TTC549 (cell line): ENCODE measurements at regions not wholly inside any gene's neighbourhood (a gene's known extent, or its start where the extent isn't known, plus 50 kb on each side); places are given as distances from the start of the nearest gene placed in this dataset.
"Not testable (repeated sequence)": the region's sequence is repeated elsewhere in the genome, so short reads cannot be mapped to it uniquely, and the experiment has no call there.

Experiments
- FAIRE-seq: peaks from 2 replicates; lab custom pipeline; 2012; peaks lifted over from hg19 to GRCh38; lab: Jason Lieb, UNC

DNA sequence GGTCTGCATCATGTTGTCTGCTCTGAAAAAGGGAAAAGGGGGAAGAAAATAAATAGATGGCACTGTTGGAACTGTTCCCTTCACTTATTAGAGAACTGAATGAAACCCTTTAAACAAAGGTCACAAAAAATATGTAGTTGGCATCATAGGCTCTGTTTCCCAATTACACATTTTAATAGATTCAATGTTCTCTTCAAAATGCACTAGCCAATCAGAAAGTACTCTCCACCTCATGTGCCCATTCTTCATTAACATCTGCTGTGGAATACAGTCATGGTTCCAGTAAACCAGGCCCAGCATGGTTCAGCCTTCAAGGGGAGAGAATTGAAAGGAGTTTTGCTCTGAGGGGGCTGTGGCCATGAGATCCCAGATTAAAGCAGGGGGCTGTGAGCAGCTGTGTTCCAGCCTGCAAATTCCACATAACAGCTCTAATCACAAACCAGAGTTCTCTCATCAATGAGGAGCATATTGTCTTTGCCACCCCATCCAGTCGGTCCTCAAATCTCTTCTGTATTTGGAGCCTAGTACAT, 165.9 kb upstream of the CREB1 start:
- FAIRE-seq: no peak

DNA sequence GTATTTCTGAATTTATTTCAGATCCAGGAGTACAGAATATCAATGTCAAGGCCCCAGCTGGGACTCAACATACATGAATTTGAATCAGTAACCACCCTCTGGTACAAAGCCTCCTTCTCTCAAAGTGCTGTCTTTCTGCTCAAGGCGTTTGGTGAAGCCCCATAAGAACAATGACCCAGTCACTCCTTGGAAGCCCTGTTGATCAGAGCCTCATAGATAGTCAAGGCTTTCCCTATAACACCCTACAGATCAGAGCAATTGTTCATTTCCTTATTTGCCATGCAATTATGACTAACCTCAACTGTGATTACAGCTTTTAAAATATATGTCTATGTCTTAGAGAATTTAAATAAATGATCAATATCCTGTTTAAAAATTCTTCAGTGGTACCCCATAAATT, 159.1 kb upstream of the CREB1 start:
- no peak for FAIRE-seq

DNA sequence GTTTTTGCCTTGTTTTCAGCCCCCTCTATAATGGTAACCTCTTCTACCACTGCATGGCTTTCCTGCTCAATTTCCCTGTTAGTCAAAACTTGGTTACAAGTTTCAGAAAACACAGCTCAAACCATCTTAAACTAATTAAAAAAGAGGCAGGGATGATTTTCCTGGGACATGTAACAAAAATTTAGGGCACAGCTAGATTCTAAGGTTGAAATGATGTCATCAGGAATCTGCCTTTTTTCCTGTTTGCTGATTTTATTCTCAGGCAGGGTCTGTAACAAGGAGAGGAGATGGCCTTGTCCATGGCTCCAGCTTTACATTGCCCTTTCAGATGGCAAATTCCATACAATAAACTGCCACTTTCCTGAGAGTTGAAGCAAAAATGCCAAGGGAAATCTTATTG, 157.9 kb upstream of the CREB1 start:
- no peak for FAIRE-seq

DNA sequence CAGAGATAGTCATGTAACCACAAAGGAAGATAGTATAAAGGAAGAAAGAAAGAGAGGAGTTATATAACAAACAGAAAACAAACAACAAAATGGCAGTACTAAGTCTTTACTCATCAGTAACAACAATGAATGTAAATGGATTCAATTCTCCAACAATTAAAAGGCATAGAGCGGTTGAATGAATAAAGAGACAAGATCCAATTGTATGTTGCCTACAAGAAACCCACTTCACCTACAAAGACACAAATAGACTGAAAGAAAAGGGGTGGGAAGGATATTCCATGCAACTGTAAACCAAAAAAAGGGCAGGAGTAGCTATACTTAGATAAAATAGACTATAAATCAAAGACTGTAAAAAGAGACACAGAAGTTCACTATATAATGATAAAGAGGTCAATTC, 157.3 kb upstream of the CREB1 start:
- FAIRE-seq: no peak

DNA sequence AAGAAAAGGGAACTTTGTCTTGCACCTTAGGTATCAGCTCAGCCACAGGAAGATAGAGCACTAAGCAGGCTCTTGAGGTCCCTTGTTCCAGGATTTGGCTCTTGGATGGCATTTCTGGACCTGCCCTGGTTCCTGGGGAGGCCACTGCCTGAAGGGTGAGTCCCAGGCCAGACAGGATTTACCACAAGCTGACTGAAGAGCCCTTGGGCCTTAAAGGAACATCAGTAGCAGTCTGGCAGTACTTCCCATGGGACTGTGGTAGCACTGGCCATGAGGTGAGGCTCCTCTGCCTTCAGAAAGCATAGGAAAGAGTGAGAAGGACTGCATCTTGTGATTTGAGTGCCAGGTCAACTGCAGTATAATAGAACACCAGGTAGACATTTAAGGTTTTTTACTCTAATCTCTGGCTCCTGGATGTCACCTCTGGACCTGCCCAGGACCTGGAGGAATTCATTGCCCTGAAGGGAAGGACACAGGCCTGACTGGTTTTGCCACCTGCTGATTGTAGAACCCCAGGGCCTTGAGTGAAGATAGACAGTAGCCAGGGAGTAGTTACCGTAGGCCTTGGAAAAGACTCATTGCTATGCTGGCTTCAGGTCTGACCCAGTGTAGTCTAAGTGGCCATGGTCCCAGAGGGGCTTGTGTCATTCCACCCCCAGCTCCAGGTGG, 154.4 kb upstream of the CREB1 start:
- no peak for FAIRE-seq

DNA sequence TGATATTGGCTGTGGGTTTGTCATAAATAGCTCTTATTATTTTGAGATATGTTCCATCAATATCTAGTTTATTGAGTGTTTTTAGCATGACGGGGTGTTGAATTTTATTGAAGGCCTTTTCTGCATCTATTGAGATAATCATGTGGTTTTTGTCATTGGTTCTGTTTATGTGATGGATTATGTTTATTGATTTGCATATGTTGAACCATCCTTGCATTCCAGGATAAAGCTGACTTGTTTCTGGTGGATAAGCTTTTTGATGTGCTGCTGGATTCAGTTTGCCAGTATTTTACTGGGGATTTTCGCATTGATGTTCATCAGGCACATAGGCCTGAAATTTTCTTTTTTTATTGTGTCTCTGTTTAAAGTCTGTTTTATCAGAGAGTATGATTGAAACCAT, 151.1 kb upstream of the CREB1 start:
- not testable (repeated sequence) for FAIRE-seq

DNA sequence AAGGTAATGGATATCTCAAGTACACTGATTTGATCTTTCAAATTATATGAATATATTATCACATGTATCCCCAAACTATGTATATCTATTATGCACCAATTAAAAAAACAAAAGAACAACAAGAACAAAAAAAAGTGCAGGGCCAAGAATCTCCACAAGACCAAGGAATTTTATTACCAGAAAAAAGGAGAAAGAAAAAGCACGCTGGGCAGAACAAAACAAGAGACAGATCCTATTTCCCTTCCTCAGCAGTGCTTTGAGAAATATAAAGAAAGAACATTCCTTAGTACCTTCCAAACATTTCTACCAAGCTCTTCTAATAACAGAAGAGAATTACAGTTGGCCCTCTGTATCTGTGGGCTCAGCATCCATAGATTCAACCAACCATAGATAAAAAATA, 144.7 kb upstream of the CREB1 start:
- no peak for FAIRE-seq

DNA sequence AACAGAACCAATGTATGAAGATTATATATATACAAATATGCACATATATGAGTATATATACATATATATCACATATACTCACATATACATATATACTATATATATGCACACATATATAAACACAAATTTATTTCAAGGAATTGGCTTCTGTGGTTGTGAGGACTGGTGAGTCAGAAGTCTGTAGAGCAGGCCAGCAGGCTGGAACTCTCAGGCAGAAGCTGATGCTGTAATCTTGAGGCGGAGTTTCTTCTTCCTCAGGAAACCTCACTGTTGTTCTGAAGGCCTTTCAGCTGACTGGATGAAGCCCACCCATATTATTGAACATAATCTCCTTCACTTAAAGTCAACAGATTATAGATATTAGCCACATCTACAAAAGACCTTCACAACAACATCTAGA, 143.9 kb upstream of the CREB1 start:
- no peak for FAIRE-seq

DNA sequence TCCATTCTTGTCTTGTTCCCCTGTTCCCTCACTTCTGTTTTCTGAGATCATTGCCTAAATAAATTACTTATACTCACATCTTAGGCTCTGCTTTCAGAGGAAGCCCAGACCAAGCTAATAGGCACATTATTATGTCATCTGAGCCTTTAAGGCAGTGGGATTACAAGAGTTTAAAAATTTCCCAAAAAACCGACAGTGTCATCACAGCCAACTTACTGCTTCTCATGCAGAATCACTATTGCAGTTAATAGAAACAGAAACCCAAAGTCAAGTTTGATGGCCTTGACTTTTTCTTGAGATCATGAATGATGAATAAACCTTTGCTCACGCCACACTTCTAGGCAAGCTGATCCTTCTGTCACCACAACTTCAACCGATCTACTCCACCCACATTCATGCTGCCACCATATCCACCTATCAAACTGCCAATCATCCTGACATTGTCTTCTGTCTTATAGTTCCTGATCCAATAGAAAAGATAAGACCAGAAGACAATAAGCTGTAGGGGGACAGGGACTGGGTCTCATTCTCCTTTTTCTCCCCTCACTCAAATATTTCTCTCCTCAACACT, 142.7 kb upstream of the CREB1 start:
- no peak for FAIRE-seq

DNA sequence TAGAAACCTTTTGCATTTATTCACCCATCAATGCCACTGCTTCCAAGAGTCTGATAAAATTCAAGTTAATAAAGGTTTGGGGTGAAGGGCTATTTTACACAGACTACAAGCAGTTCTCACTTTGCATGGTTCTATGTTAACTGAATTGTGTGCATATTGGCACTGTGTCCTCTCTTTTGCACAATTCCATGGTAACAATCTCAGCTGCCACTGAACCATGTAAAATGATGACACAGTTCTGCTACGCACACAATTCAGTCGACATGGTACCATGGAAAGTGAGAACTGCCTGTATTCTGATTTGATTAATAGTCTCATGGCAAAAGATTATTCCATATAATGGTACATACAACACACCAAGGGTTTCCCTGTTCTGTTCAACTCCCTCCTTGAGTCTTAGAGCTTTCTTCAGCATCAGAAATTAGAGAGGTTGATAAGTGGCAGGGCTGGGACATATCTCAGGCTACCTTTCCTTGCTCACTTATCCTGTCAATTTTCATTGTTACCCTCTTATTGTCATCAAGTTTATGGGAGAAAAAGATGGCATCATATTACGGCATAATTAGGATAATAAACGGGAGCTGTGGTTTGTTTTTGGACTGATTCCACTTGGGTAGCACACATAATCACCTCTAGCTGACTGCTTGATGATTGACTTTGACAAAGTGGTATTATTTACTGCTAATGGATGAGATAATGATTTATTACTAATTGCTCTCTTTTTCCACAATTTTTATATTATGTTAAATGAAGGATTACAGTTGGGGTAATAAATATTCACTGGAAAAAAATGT, 139.3 kb upstream of the CREB1 start:
- no peak for FAIRE-seq

DNA sequence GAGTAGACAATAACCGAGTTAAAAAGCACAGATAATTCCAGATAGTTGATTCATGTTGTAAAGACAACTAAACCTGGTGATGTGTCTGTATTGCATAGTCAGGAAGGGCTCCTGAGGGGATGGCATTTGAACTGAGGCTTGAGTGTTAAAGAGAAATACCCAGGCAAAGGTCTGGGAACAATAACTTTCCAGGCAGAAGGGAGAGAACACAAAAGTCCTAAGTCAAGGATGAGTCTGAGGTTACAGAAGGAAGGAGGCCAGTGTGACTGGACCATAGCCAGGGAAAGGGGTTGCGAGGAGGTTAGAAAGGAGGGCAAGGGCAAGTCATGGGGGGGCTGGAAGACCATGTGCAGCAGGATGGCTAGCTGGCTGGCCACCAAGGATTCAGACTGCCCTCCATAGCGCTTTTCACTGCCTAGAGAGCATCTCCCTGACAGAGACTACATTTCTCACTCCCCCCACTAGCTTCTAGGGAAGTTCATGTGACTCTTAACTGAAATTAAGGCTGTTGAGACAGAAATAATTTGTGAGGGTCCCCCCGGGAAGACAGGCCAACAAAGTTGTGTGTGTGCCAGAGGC, 135.5 kb upstream of the CREB1 start:
- FAIRE-seq: no peak

DNA sequence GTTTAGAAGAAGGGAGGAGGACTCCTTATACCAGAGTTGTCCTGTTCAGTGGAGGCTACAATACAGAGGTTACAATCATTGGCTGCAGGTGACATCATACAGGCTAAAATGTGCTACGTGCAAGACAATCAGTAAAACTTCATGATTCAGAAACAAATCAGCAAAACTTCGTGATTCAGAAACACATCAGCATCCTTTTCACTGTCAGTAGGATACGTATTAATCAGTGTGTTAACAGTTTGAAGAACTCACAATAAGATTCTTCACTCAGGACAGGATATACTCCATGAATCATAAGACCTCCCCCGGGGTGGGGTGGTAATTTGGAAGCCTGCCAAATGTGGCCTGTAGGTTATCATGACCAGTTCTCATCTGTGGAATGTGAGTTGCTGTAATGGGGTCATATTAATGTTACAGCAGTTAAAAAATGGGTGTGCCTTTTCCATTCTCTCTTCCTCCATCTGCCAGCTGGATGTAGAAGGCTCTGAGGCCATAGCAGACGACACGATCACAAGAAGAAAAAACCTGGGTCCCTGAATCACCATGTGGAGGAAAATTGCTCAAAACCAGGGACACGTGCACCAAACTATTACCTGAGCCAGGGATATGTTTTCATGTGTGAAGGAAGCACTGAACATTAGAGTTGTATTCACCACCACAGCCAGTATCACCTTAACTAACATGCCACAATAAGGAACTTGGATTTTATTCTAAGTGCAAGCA, 134.8 kb upstream of the CREB1 start:
- FAIRE-seq: no peak

DNA sequence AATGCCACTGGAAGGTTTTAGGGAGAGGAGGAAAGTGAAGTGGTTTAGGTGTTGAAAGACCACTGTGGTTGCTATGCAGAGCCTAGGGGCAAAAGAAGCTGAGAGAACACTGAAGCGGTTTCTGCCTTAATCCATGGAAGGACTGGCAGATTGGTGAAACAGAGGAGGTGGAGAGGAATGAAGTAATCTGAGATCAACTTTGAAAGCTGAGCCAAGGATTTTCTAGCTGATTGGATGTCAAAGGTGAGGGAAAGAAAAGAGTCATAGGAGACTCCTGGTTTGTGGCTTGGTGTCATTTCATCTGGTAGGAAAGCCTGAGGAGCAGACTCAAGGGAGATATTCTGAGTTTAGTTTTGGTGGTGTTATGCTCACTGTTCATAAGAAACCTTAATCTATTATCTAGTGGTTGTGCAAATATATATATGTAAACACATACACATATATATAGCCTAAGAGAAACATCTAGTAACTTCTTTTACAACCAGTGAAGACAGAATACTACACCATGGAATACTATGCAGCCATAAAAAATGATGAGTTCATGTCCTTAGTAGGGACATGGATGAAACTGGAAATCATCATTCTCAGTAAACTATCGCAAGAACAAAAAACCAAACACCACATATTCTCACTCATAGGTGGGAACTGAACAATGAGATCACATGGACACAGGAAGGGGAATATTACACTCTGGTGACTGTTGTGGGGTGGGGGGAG, 134.1 kb upstream of the CREB1 start:
- no peak for FAIRE-seq

DNA sequence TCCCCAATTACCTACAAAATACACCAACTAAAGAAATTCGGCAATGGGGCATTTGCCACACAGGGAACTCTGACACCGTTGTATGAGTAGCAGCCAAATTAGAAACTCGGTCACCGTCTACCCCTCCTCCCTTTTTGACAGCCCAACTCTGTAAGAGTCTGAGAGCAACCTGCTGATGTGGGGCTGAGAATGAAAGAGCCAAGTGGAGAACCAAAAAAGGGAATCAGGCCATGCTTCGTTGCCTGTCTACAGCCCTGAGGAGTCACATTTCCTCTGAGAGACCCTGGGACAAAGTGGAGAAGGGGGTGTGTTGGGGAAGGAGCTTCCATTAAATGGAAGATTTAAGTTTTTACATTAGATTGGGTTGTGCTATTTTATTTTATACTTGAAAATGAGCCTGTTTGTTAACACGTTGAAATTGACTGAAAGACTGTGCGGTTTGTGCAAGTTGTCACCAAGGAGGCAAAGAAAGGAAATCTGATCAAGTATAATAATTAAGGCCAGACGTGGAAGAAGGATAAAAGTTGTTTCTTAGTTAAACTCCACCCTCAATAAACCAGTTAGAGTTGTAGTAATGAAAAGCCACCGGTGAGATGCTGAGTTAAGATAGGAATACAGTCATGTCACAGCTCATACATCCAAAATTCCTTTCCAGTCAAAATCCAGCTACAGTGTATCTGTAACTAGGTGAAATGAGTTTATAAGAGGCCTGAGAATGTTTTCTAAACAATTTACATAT, 131.7 kb upstream of the CREB1 start:
- no peak for FAIRE-seq

DNA sequence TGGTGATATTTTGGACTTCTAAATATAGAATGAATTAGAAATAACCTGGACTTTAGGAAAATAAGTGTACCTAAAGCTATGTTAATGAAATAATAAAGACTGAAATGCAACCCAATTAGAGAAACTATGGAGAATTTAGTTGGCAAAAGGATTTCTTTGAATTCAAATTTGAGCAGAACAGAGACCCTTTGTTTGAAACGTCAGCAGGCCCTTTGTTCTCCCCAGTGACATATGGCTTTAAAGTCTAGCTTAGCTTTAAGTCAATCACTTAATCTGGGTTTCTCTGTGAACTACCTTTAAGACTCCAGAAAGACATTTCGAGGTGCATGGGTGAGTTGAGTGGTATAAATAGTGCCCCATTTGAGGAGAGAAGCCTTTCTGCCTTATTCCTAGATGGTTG, 130.5 kb upstream of the CREB1 start:
- FAIRE-seq: no peak

DNA sequence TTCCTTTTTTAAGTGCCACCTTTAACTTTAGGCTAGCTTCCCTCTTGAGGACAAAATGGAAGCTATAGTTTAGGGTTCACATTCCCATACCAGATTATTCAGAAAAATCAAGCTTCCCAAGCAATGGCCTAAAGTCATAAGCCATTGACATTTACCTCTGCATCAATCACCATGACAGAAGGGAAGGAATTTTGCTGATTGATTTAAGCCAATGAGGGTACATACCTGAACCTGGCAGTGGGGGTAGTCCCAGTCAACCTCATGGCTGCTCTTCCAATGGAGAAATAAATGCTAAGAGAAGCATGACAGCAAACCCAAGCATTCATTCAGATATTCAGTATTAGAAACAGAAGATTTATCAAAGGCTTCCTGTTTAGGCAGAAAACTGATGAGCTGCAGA, 128.4 kb upstream of the CREB1 start:
- no peak for FAIRE-seq

DNA sequence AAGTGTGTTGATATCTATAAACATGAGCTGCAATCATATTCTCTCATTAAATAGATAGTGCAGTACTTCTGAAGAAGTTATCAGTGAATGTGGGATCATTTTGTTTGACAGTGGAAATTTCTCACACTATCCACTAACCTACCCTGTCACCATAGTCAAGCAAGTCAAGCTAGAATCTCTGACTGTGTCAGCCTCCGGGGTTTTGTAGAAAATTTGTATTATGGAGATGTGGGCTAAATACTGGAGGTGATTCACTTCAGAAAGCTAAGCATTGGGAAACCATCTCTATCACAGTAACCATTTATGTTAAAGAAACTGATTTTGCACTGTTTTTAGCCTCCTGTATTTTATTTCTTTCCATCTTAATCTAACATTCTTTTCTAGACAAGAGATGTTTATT, 126.6 kb upstream of the CREB1 start:
- FAIRE-seq: no peak

DNA sequence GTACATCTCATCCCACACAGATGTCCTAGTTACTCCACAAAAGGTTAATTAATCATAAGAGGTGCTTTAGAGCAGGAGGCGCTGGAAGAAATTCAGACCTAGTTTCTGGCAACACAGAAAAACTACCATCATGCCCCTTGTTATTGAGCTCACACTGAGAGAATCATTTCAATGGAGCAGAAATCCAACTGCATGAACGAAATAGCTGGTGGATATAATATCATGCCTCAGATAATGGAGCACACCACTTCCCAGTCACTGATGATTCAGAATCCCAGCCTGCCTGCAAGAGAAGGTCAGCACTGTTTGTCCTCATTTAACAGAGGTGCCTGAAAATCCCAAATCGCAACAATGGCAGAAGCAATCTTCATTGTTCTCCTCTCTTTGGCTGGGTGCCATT, 125.8 kb upstream of the CREB1 start:
- FAIRE-seq: no peak

DNA sequence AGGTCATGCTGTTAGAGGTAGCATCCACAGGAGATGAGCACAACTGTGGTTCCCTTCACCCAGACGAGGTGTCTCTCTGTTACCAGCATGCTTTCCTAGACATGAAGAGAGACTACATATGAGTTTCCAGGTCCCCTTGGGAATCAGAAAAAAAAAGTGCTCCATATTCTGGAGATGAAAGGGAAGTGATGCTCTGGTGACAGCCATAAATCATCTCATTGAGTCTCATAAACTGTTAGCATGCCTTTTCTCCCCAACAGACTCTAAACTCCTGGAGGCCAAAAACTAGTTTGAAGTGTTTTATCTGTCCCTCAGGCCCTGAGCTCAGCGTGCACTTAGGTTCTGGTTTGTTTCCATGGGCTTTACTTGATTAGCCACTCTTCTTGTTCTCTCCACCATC, 124.6 kb upstream of the CREB1 start:
- no peak for FAIRE-seq

DNA sequence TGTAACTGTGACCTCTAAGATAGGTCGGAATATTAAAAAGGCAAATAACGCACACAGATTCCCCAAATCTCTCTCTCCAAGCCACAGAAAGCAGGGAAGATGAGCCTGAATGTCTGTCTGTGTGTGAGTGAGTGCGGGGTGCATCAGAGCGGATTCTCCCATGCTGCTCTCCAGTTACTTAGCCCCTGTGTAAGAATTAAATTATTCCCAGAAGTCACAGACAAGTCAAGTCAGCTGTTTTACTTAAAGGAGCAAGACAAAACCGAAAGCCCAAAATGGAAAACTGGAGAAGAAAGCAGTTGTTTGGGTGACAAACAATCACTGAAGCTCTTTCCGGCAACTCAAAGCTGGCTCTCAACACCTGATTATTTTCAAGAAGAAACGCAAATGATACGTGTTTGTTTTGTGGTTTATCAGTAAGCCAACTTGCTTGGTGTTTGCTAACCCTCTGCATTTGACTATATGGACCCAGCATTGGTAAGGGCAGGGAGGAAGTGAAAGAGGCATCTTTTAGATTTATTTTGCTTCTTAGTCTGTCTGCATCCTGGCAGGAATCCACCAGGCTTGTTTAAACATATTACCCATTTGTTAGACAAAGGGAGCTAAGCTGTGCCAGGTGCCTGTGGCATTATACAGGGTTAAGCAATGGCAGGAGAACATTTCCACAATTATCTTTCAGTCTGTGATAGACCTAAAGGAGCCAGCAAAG, 121.5 kb upstream of the CREB1 start:
- FAIRE-seq: no peak
